K562 (cell line): ENCODE measurements at regions not wholly inside any gene's neighbourhood (a gene's known extent, or its start where the extent isn't known, plus 50 kb on each side); places are given as distances from the start of the nearest gene placed in this dataset.

ENCODE experiments used
- E2F4 ChIP-seq: sonication (generic); formaldehyde crosslinking; IDR thresholded peaks from 2 replicates; pipeline ENCODE4 v1.8.0; 2022; ENCODE audit warnings: mild to moderate bottlenecking, low read depth, missing genetic modification reagents
- TF ChIP-seq, protein P1 (sequence below), 3 experiments: IDR thresholded peaks in 2 of 3; conservative IDR thresholded peaks in 1 of 3; 2 replicates each; pipeline ENCODE4 v1.5.1; 2011 to 2012; ENCODE audit warnings: low read length in 3 of 3, mild to moderate bottlenecking in 3 of 3, control low read depth in 2 of 3, improper control_type of control experiment in 1 of 3, inconsistent platforms in 1 of 3, low read depth in 1 of 3, mixed read lengths in 1 of 3, moderate library complexity in 1 of 3; ENCODE audit not compliant: insufficient read depth in 2 of 3

DNA sequence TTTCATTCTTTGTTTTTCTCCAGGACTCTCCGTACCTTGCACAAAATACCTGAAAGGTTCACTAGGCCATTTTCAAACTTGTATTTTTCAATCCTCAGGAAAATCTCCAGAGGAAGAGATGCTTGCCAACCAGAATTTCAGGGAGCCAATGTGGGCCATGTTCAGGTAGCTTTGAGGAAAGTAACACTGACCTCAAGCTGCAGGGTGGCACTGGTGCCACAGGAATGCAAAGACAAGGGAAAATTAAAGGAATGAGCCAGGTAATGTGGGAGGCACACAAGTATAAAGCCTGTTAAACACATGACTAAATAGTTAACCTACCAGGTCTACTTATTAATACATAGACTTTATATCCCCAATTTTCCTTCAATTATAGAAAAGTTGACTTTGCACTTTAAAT lies 51.9 kb upstream of the GAP43 start:
- TF ChIP-seq, protein P1, sequence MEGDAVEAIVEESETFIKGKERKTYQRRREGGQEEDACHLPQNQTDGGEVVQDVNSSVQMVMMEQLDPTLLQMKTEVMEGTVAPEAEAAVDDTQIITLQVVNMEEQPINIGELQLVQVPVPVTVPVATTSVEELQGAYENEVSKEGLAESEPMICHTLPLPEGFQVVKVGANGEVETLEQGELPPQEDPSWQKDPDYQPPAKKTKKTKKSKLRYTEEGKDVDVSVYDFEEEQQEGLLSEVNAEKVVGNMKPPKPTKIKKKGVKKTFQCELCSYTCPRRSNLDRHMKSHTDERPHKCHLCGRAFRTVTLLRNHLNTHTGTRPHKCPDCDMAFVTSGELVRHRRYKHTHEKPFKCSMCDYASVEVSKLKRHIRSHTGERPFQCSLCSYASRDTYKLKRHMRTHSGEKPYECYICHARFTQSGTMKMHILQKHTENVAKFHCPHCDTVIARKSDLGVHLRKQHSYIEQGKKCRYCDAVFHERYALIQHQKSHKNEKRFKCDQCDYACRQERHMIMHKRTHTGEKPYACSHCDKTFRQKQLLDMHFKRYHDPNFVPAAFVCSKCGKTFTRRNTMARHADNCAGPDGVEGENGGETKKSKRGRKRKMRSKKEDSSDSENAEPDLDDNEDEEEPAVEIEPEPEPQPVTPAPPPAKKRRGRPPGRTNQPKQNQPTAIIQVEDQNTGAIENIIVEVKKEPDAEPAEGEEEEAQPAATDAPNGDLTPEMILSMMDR (IDR thresholded peaks at IDR 0.05 in 2 of 3, conservative IDR thresholded peaks at IDR 0.05 in 1 of 3; ENCODE audit: insufficient read depth in 2 of 3, low read depth in 1 of 3, low read length in 3 of 3) = no peak
- TF ChIP-seq E2F4 (CRISPR knock-in tag) = no peak
